ENCODE measurements at regions not wholly inside any gene's neighbourhood (a gene's known extent, or its start where the extent isn't known, plus 50 kb on each side); places are given as distances from the start of the nearest gene placed in this dataset.
A peak's percentile ranks its signal among the peaks of the same experiment; 100 is the strongest.
"Not testable (repeated sequence)": the region's sequence is repeated elsewhere in the genome, so short reads cannot be mapped to it uniquely, and the experiment has no call there.

- POLR2A ChIA-PET; H3K9me3 Mint-ChIP-seq; intact Hi-C loops (cut with micrococcal nuclease); H3K36me3 Mint-ChIP-seq; H3K27ac Mint-ChIP-seq; H3K27me3 Mint-ChIP-seq; H3K4me1 Mint-ChIP-seq (ENCODE audit: low read depth); CTCF ChIA-PET; DNase-seq: not testable (repeated sequence)
- H3K4me3 Mint-ChIP-seq: peak overlapping the region; percentile 85
These were observed 108.2 kb downstream of the SPATA31A1 start for GRCh38 chr9:39463696-39464095.

- H3K9me3 Mint-ChIP-seq; CTCF ChIA-PET; H3K4me1 Mint-ChIP-seq (ENCODE audit: low read depth); intact Hi-C loops (cut with micrococcal nuclease); POLR2A ChIA-PET; H3K36me3 Mint-ChIP-seq; H3K27me3 Mint-ChIP-seq: not testable (repeated sequence)
- peak overlapping the region; percentile 58 for H3K27ac Mint-ChIP-seq
- peak overlapping the region; percentile 85 for H3K4me3 Mint-ChIP-seq
- peak; percentile 85 for DNase-seq
These were observed 108.8 kb downstream of the SPATA31A1 start for GRCh38 chr9:39464122-39464777.

- H3K9me3 Mint-ChIP-seq; H3K27me3 Mint-ChIP-seq; POLR2A ChIA-PET; DNase-seq; H3K4me1 Mint-ChIP-seq (ENCODE audit: low read depth); CTCF ChIA-PET; H3K4me3 Mint-ChIP-seq; H3K27ac Mint-ChIP-seq; intact Hi-C loops (cut with micrococcal nuclease); H3K36me3 Mint-ChIP-seq: not testable (repeated sequence)
These were observed 119.0 kb downstream of the SPATA31A1 start for GRCh38 chr9:39474499-39474898.

DNA sequence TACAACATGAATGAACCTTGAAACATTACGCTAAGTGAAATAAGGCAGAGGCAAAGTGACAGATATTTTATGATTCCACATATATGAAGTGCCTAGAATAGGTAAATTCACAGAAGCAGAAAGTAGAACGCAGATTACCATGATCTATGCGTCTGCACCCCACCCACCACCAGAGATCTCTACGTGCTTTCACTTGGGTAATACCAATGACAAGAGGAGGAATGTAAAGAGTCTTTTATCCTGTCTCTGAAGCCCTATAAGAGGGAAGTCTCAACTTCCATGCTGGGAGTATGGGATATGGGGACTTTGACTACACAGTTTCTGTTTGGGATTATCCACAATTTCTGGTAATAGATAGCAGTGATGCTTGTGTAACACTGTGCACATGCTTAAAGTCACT lies 127.6 kb downstream of the SPATA31A1 start:
- H3K27ac Mint-ChIP-seq; H3K27me3 Mint-ChIP-seq; DNase-seq; H3K9me3 Mint-ChIP-seq; H3K4me3 Mint-ChIP-seq; H3K36me3 Mint-ChIP-seq; H3K4me1 Mint-ChIP-seq (ENCODE audit: low read depth); POLR2A ChIA-PET; CTCF ChIA-PET; intact Hi-C loops (cut with micrococcal nuclease): not testable (repeated sequence)

GRCh38 chr9:39483880-39484279 lies 128.4 kb downstream of the SPATA31A1 start:
- H3K27ac Mint-ChIP-seq; H3K9me3 Mint-ChIP-seq; H3K27me3 Mint-ChIP-seq; intact Hi-C loops (cut with micrococcal nuclease); CTCF ChIA-PET; H3K4me3 Mint-ChIP-seq; DNase-seq; H3K4me1 Mint-ChIP-seq (ENCODE audit: low read depth); H3K36me3 Mint-ChIP-seq; POLR2A ChIA-PET: not testable (repeated sequence)

DNA sequence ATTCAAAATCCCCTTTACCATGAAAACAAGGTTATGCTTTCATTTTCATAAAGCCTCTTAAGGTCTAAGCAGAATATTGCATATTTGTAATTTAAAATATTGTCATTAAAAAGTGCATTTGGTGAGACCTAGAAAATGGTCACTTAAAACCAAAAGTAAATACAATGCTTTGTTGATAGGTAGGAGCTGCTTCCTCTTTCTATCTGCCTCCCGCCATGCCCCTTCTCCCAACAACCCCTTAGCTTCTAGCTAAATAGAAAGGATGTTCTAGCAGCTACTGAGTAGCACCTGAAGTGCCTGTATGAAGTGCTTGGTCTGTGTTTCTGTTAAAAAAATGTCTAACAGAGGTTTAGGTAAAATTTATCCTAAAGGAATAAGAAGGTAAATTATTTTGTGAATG lies 128.8 kb downstream of the SPATA31A1 start:
- CTCF ChIA-PET; H3K27me3 Mint-ChIP-seq; H3K4me3 Mint-ChIP-seq; POLR2A ChIA-PET; H3K27ac Mint-ChIP-seq; H3K4me1 Mint-ChIP-seq (ENCODE audit: low read depth); H3K36me3 Mint-ChIP-seq; intact Hi-C loops (cut with micrococcal nuclease); DNase-seq; H3K9me3 Mint-ChIP-seq: not testable (repeated sequence)

DNA sequence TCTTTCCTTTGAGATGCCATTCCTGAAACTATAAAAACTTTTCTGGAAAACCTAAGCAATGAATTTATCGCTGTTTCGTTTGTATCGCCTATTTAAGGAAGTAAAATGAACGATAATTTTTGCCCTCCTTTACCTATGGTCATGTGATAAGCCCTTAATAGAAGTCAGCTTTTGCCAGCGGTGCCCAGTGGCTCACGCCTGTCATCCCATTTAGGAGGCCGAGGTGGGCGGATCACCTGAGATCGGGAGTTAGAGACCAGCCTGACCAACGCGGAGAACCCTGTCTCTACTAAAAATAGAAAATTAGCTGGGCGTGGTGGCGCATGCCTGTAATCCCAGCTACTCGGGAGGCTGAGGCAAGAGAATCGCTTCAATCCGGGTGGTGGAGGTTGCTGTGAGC lies 132.0 kb downstream of the SPATA31A1 start:
- H3K4me1 Mint-ChIP-seq (ENCODE audit: low read depth); H3K27ac Mint-ChIP-seq; intact Hi-C loops (cut with micrococcal nuclease); DNase-seq; CTCF ChIA-PET; H3K4me3 Mint-ChIP-seq; H3K36me3 Mint-ChIP-seq; POLR2A ChIA-PET; H3K27me3 Mint-ChIP-seq; H3K9me3 Mint-ChIP-seq: not testable (repeated sequence)

DNA sequence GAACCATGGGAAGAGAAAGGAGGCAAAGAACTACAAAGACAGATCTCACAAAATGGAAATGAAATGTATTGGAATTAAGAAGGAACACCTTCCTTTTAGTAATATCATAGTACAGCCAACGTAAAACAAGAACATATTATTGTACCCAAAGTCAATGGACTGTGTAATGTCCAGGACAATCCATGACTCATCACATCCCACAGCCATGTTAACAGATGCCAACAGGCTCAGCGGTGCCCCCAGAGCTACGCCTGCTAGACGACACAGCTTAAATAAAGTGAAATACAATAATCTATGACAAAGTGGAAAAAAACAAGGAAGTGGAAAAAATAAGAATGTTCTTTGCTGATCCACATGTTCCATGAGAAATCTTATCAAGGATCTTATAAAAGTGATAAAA lies 140.8 kb downstream of the SPATA31A1 start:
- intact Hi-C loops (cut with micrococcal nuclease); H3K4me3 Mint-ChIP-seq; CTCF ChIA-PET; H3K9me3 Mint-ChIP-seq; H3K27ac Mint-ChIP-seq; DNase-seq; H3K4me1 Mint-ChIP-seq (ENCODE audit: low read depth); H3K36me3 Mint-ChIP-seq; POLR2A ChIA-PET; H3K27me3 Mint-ChIP-seq: not testable (repeated sequence)

- CTCF ChIA-PET; H3K27ac Mint-ChIP-seq; DNase-seq; intact Hi-C loops (cut with micrococcal nuclease); H3K36me3 Mint-ChIP-seq; H3K27me3 Mint-ChIP-seq; H3K4me1 Mint-ChIP-seq (ENCODE audit: low read depth); POLR2A ChIA-PET; H3K9me3 Mint-ChIP-seq; H3K4me3 Mint-ChIP-seq: not testable (repeated sequence)
These were observed 147.7 kb downstream of the SPATA31A1 start for GRCh38 chr9:39503178-39503577.

DNA sequence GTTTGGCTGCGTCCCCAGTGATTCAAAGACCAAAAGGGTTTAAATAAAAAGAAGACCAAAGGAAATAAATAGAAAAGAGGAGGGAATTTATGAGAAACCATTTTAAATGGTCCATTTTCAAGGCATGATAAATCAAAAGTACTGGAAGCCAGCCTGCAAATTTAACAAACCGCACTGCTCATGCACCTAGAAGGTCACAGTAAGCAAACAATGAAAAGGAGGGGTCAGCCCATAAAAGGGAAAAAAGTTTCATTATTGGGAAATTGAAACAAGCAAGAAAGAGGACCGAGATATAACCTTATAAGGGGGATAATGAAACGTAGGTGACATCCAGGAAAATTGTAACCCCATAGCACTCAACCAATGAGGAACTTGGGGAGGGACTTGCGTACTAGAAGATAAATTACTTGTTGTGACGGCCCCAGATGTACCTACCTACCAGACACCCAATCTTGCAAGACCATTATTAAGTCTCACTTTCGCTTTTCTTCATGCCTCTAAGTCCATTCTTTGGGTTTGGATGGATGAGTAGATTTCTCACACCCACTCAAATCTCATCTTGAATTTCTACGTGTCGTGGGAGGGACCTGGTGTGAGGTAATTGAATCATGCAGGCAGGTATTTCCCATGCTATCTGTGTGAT lies 172.0 kb downstream of the SPATA31A1 start:
- H3K4me1 Mint-ChIP-seq (ENCODE audit: low read depth); H3K36me3 Mint-ChIP-seq; POLR2A ChIA-PET; H3K9me3 Mint-ChIP-seq; H3K27ac Mint-ChIP-seq; DNase-seq; H3K27me3 Mint-ChIP-seq; H3K4me3 Mint-ChIP-seq; CTCF ChIA-PET; intact Hi-C loops (cut with micrococcal nuclease): not testable (repeated sequence)

DNA sequence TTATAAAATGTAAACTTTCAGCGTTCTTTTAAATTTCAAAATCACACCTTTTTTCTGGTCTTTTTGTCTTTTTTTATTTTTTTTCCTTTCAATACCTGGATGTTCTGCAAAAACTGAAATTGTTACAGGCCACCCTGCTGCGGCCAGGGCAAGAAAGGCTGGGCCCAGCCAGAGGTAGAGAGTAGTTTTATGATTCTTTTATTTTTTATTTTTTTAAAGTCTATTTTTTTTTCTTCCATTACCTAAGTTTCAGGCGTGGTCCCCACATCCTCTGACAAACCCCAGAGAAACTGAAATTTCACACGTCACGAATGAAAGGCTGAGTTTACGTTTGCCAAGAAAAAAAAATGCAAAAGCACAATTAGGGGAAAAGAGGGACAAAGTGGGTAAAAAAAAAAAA lies 177.1 kb downstream of the SPATA31A1 start:
- POLR2A ChIA-PET; H3K4me1 Mint-ChIP-seq (ENCODE audit: low read depth); intact Hi-C loops (cut with micrococcal nuclease); H3K27me3 Mint-ChIP-seq; H3K4me3 Mint-ChIP-seq; H3K9me3 Mint-ChIP-seq; CTCF ChIA-PET; H3K27ac Mint-ChIP-seq; H3K36me3 Mint-ChIP-seq; DNase-seq: not testable (repeated sequence)

GRCh38 chr9:39533001-39533762 lies 177.7 kb downstream of the SPATA31A1 start:
- DNase-seq; CTCF ChIA-PET; intact Hi-C loops (cut with micrococcal nuclease); H3K27me3 Mint-ChIP-seq; H3K9me3 Mint-ChIP-seq; H3K4me1 Mint-ChIP-seq (ENCODE audit: low read depth); H3K27ac Mint-ChIP-seq; POLR2A ChIA-PET; H3K4me3 Mint-ChIP-seq; H3K36me3 Mint-ChIP-seq: not testable (repeated sequence)
